T-helper 1 cell treated with Interleukin-12 subunit alpha and Interleukin-12 subunit beta and Interleukin-4 antibody, amounts not matched to agents 30 μg/mL and 1 μg/mL, for 36 hours (primary cell): ENCODE measurements at regions not wholly inside any gene's neighbourhood (a gene's known extent, or its start where the extent isn't known, plus 50 kb on each side); places are given as distances from the start of the nearest gene placed in this dataset.

Experiments
- H3K27ac Mint-ChIP-seq: one replicate; pipeline ENCODE4 v1.8.0; 2021; ENCODE audit warnings: mild to moderate bottlenecking, mixed read lengths
- H3K27me3 Mint-ChIP-seq: one replicate; pipeline ENCODE4 v1.8.0; 2021; ENCODE audit warnings: low read depth, mixed read lengths
- H3K36me3 Mint-ChIP-seq: one replicate; pipeline ENCODE4 v1.8.0; 2021; ENCODE audit warnings: low read depth, mixed read lengths
- H3K4me1 Mint-ChIP-seq: one replicate; pipeline ENCODE4 v1.8.0; 2021; ENCODE audit warnings: low read depth, mixed read lengths
- H3K4me3 Mint-ChIP-seq: one replicate; pipeline ENCODE4 v1.8.0; 2021; ENCODE audit warnings: mild to moderate bottlenecking, moderate library complexity, mixed read lengths
- H3K9me3 Mint-ChIP-seq: one replicate; pipeline ENCODE4 v1.8.0; 2021; ENCODE audit warnings: mixed read lengths

GRCh38 chr14:42047421-42048055 is 440.9 kb downstream of the LRFN5 start:
- Mint-ChIP-seq H3K4me1 (no peaks in the 10 kb centered on the region), H3K27ac (no peak overlapping the region), H3K27me3 (no peaks in the 10 kb centered on the region), H3K36me3 (no peaks in the 10 kb centered on the region), H3K4me3 (no peak overlapping the region), H3K9me3 (peaks cover 6% of the 10 kb centered on the region)

- H3K9me3 Mint-ChIP-seq, result peaks cover 6% of the 10 kb centered on the region
- no peaks in the 10 kb centered on the region for H3K36me3 Mint-ChIP-seq
- H3K27ac Mint-ChIP-seq, result no peak overlapping the region
- H3K4me1 Mint-ChIP-seq, result no peaks in the 10 kb centered on the region
- no peak overlapping the region for H3K4me3 Mint-ChIP-seq
- H3K27me3 Mint-ChIP-seq, result no peaks in the 10 kb centered on the region
Observed at GRCh38 chr14:42045383-42045782, 438.7 kb downstream of the LRFN5 start.

- Mint-ChIP-seq H3K4me3 (no peak overlapping the region), H3K27me3 (no peaks in the 10 kb centered on the region), H3K27ac (no peak overlapping the region), H3K4me1 (no peaks in the 10 kb centered on the region), H3K9me3 (peaks cover 16% of the 10 kb centered on the region), H3K36me3 (no peaks in the 10 kb centered on the region)
Observed at GRCh38 chr14:42028607-42029006, 421.9 kb downstream of the LRFN5 start.

GRCh38 chr14:42027271-42027670 is 420.6 kb downstream of the LRFN5 start:
- Mint-ChIP-seq H3K4me3 (no peak overlapping the region), H3K9me3 (peaks cover 19% of the 10 kb centered on the region), H3K27ac (no peak overlapping the region), H3K36me3 (no peaks in the 10 kb centered on the region), H3K27me3 (no peaks in the 10 kb centered on the region), H3K4me1 (no peaks in the 10 kb centered on the region)

GRCh38 chr14:42023452-42023851 is 416.8 kb downstream of the LRFN5 start:
- Mint-ChIP-seq H3K27me3 (no peaks in the 10 kb centered on the region), H3K4me1 (no peaks in the 10 kb centered on the region), H3K9me3 (peaks cover 37% of the 10 kb centered on the region), H3K27ac (no peak overlapping the region), H3K36me3 (no peaks in the 10 kb centered on the region), H3K4me3 (no peak overlapping the region)

GRCh38 chr14:42014301-42014700 is 407.6 kb downstream of the LRFN5 start:
- peaks cover 30% of the 10 kb centered on the region for H3K9me3 Mint-ChIP-seq
- no peak overlapping the region for H3K4me3 Mint-ChIP-seq
- H3K4me1 Mint-ChIP-seq, result no peaks in the 10 kb centered on the region
- H3K36me3 Mint-ChIP-seq, result no peaks in the 10 kb centered on the region
- H3K27ac Mint-ChIP-seq, result no peak overlapping the region
- no peaks in the 10 kb centered on the region for H3K27me3 Mint-ChIP-seq

- no peaks in the 10 kb centered on the region for H3K27me3 Mint-ChIP-seq
- H3K27ac Mint-ChIP-seq, result no peak overlapping the region
- H3K4me1 Mint-ChIP-seq, result no peaks in the 10 kb centered on the region
- no peak overlapping the region for H3K4me3 Mint-ChIP-seq
- H3K9me3 Mint-ChIP-seq, result peaks cover 24% of the 10 kb centered on the region
- H3K36me3 Mint-ChIP-seq, result no peaks in the 10 kb centered on the region
Observed at GRCh38 chr14:42013559-42013958, 406.9 kb downstream of the LRFN5 start.

GRCh38 chr14:42013153-42013552 is 406.5 kb downstream of the LRFN5 start:
- H3K4me1 Mint-ChIP-seq, result no peaks in the 10 kb centered on the region
- no peak overlapping the region for H3K4me3 Mint-ChIP-seq
- no peaks in the 10 kb centered on the region for H3K36me3 Mint-ChIP-seq
- H3K27me3 Mint-ChIP-seq, result no peaks in the 10 kb centered on the region
- peaks cover 26% of the 10 kb centered on the region for H3K9me3 Mint-ChIP-seq
- H3K27ac Mint-ChIP-seq, result no peak overlapping the region

GRCh38 chr14:42011221-42011620 is 404.5 kb downstream of the LRFN5 start:
- Mint-ChIP-seq H3K27me3 (no peaks in the 10 kb centered on the region), H3K9me3 (peaks cover 22% of the 10 kb centered on the region), H3K36me3 (no peaks in the 10 kb centered on the region), H3K27ac (no peak overlapping the region), H3K4me1 (no peaks in the 10 kb centered on the region), H3K4me3 (no peak overlapping the region)

- H3K9me3 Mint-ChIP-seq, result peaks cover 8% of the 10 kb centered on the region
- no peaks in the 10 kb centered on the region for H3K27me3 Mint-ChIP-seq
- H3K4me1 Mint-ChIP-seq, result no peaks in the 10 kb centered on the region
- no peak overlapping the region for H3K27ac Mint-ChIP-seq
- H3K36me3 Mint-ChIP-seq, result no peaks in the 10 kb centered on the region
- H3K4me3 Mint-ChIP-seq, result no peak overlapping the region
Observed at GRCh38 chr14:42004321-42004720, 397.6 kb downstream of the LRFN5 start.

GRCh38 chr14:42002141-42002540 is 395.5 kb downstream of the LRFN5 start:
- Mint-ChIP-seq H3K36me3 (no peaks in the 10 kb centered on the region), H3K4me3 (no peak overlapping the region), H3K9me3 (peaks cover 1% of the 10 kb centered on the region), H3K27me3 (no peaks in the 10 kb centered on the region), H3K4me1 (no peaks in the 10 kb centered on the region), H3K27ac (no peak overlapping the region)

GRCh38 chr14:42001431-42001830 is 394.8 kb downstream of the LRFN5 start:
- Mint-ChIP-seq H3K4me1 (no peaks in the 10 kb centered on the region), H3K36me3 (no peaks in the 10 kb centered on the region), H3K27ac (no peak overlapping the region), H3K27me3 (no peaks in the 10 kb centered on the region), H3K9me3 (no peaks in the 10 kb centered on the region), H3K4me3 (no peak overlapping the region)

- Mint-ChIP-seq H3K27me3 (no peaks in the 10 kb centered on the region), H3K4me1 (no peaks in the 10 kb centered on the region), H3K4me3 (no peak overlapping the region), H3K27ac (no peak overlapping the region), H3K36me3 (no peaks in the 10 kb centered on the region), H3K9me3 (no peaks in the 10 kb centered on the region)
Observed at GRCh38 chr14:42000450-42000849, 393.8 kb downstream of the LRFN5 start.

- H3K9me3 Mint-ChIP-seq, result no peaks in the 10 kb centered on the region
- H3K4me3 Mint-ChIP-seq, result no peak overlapping the region
- H3K27me3 Mint-ChIP-seq, result no peaks in the 10 kb centered on the region
- no peaks in the 10 kb centered on the region for H3K4me1 Mint-ChIP-seq
- no peaks in the 10 kb centered on the region for H3K36me3 Mint-ChIP-seq
- H3K27ac Mint-ChIP-seq, result no peak overlapping the region
Observed at GRCh38 chr14:41993687-41994086, 387.0 kb downstream of the LRFN5 start.

- Mint-ChIP-seq H3K27ac (no peak overlapping the region), H3K4me3 (no peak overlapping the region), H3K4me1 (no peaks in the 10 kb centered on the region), H3K36me3 (no peaks in the 10 kb centered on the region), H3K9me3 (peaks cover 3% of the 10 kb centered on the region), H3K27me3 (no peaks in the 10 kb centered on the region)
Observed at GRCh38 chr14:41986700-41987099, 380.0 kb downstream of the LRFN5 start.

- peaks cover 5% of the 10 kb centered on the region for H3K9me3 Mint-ChIP-seq
- no peaks in the 10 kb centered on the region for H3K36me3 Mint-ChIP-seq
- no peaks in the 10 kb centered on the region for H3K4me1 Mint-ChIP-seq
- H3K4me3 Mint-ChIP-seq, result no peak overlapping the region
- H3K27ac Mint-ChIP-seq, result no peak overlapping the region
- H3K27me3 Mint-ChIP-seq, result no peaks in the 10 kb centered on the region
Observed at GRCh38 chr14:41986083-41986645, 379.5 kb downstream of the LRFN5 start.
